HCT116 (cell line): ENCODE measurements at regions not wholly inside any gene's neighbourhood (a gene's known extent, or its start where the extent isn't known, plus 50 kb on each side); places are given as distances from the start of the nearest gene placed in this dataset.

Experiments used
- CBX3 ChIP-seq: IDR thresholded peaks from 2 replicates; pipeline ENCODE4 v1.6.1; 2012; ENCODE audit warnings: low read depth
- CTCF ChIP-seq, 3 experiments: fragments of 200-600 bp in 1 of 3; sonication (generic) in 1 of 3; IDR thresholded peaks in 2 of 3; conservative IDR thresholded peaks in 1 of 3; 2 replicates each; pipeline ENCODE4 v1.5.1; 2012 to 2017; ENCODE audit warnings: low read depth in 2 of 3, low read length in 2 of 3, antibody characterized with exemption in 1 of 3, borderline replicate concordance in 1 of 3, control low read depth in 1 of 3, mild to moderate bottlenecking in 1 of 3, mixed read lengths in 1 of 3, mixed run types in 1 of 3, moderate library complexity in 1 of 3; ENCODE audit not compliant: insufficient read depth in 1 of 3
- EZH2phosphoT487 ChIP-seq: fragments of 200-600 bp; IDR thresholded peaks from 2 replicates; pipeline ENCODE4 v1.6.1; 2018; ENCODE audit warnings: antibody characterized with exemption, borderline replicate concordance
- MAX ChIP-seq: IDR thresholded peaks from 2 replicates; pipeline ENCODE4 v1.6.1; 2012
- POLR2A ChIP-seq: IDR thresholded peaks from 2 replicates; pipeline ENCODE4 v1.7.0; 2011; ENCODE audit warnings: borderline replicate concordance; ENCODE audit not compliant: insufficient read depth, insufficient read length; ENCODE audit errors: extremely low read depth
- POLR2AphosphoS5 ChIP-seq: IDR thresholded peaks from 2 replicates; pipeline ENCODE4 v1.6.1; 2011; ENCODE audit warnings: mild to moderate bottlenecking, low read depth, low read length, moderate library complexity
- REST ChIP-seq: IDR thresholded peaks from 2 replicates; pipeline ENCODE4 v1.6.1; 2012; ENCODE audit warnings: low read depth
- SIN3A ChIP-seq: IDR thresholded peaks from 2 replicates; pipeline ENCODE4 v1.6.1; 2012; ENCODE audit warnings: low read depth
- SP1 ChIP-seq: IDR thresholded peaks from 2 replicates; pipeline ENCODE4 v1.6.1; 2012; ENCODE audit warnings: low read depth
- SRF ChIP-seq: IDR thresholded peaks from 2 replicates; pipeline ENCODE4 v1.6.1; 2012; ENCODE audit warnings: low read depth
- ZFX ChIP-seq: fragments of 450-650 bp; IDR thresholded peaks from 2 replicates; pipeline ENCODE4 v1.6.1; 2017

GRCh38 chr7:68943786-68944185 is 654.5 kb upstream of the AUTS2 start:
- TF ChIP-seq REST: no peak
- TF ChIP-seq CTCF (IDR thresholded peaks at IDR 0.05 in 2 of 3, conservative IDR thresholded peaks at IDR 0.05 in 1 of 3; ENCODE audit: borderline replicate concordance in 1 of 3, insufficient read depth in 1 of 3, low read depth in 2 of 3, low read length in 2 of 3): no peak
- TF ChIP-seq POLR2AphosphoS5: no peak
- TF ChIP-seq MAX: no peak
- no peak for TF ChIP-seq POLR2A
- TF ChIP-seq ZFX: no peak
- no peak for TF ChIP-seq SP1
- TF ChIP-seq EZH2phosphoT487: no peak
- no peak for TF ChIP-seq SRF
- no peak for TF ChIP-seq CBX3
- TF ChIP-seq SIN3A: no peak
